ENCODE measurements at regions not wholly inside any gene's neighbourhood (a gene's known extent, or its start where the extent isn't known, plus 50 kb on each side); places are given as distances from the start of the nearest gene placed in this dataset.

DNA sequence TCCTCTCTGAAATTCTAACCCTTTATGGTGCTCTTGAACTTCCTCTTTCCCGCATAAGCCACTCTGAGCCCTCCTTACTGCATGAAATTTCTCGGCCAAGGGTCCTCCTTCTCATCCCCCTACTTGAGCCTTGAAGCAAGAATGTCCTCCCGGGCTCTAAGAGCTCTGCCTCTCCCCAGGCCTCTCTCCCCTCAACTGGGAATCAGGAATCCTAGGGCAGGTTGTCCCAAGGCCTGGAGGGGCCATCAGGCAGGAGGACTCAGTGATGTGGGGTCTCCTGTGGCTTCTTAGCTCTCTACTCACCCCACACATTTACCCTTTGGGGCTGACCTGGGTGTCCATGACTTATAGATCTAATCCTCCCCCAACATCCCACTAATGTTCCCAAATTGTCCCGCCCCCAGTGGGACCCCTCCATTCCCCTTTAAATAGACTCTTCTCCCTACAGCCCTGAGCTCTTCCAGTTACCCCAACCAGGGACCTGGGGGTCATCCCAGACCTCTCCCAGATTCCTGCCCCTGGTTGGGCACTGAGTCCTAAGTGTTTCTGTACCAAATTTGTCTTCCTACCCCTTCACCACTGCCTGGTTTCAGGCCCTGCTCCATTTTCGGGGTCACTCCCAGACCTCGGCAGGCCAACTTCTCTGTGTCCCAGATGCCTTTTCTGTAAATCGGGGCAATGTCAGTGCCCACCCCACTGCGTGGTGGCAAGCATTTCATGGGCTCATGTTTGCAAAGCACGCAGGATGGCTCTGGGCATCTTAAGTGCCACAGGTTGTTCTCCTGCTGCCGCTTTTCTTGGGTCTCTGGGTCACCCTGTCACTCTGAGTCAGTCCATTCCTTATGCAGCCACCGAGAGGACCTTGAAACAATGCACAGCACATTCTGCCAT lies 171.2 kb downstream of the ASB1 start:
- TF ChIP-seq, protein P1, sequence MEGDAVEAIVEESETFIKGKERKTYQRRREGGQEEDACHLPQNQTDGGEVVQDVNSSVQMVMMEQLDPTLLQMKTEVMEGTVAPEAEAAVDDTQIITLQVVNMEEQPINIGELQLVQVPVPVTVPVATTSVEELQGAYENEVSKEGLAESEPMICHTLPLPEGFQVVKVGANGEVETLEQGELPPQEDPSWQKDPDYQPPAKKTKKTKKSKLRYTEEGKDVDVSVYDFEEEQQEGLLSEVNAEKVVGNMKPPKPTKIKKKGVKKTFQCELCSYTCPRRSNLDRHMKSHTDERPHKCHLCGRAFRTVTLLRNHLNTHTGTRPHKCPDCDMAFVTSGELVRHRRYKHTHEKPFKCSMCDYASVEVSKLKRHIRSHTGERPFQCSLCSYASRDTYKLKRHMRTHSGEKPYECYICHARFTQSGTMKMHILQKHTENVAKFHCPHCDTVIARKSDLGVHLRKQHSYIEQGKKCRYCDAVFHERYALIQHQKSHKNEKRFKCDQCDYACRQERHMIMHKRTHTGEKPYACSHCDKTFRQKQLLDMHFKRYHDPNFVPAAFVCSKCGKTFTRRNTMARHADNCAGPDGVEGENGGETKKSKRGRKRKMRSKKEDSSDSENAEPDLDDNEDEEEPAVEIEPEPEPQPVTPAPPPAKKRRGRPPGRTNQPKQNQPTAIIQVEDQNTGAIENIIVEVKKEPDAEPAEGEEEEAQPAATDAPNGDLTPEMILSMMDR (IDR thresholded peaks at IDR 0.05), result no peak
- no peak for TF ChIP-seq POLR2A (IDR thresholded peaks at IDR 0.05)

All from ovary (tissue), 3 donors.